A549 (cell line): ENCODE measurements at regions not wholly inside any gene's neighbourhood (a gene's known extent, or its start where the extent isn't known, plus 50 kb on each side); places are given as distances from the start of the nearest gene placed in this dataset.

Experiments used
- CBX8 ChIP-seq: fragments of 200-600 bp; sonication (generic); IDR thresholded peaks from 2 replicates; pipeline ENCODE4 v1.6.1; 2016
- CEBPB ChIP-seq, 2 experiments: fragments of >200 bp in 1 of 2; sonication (Bioruptor Twin) in 1 of 2; formaldehyde crosslinking in 1 of 2; IDR thresholded peaks; 2 replicates each; pipeline ENCODE4 v1.6.1; 2012 to 2016
- CTCF ChIP-seq: fragments of >200 bp; sonication (Bioruptor Twin); formaldehyde crosslinking; IDR thresholded peaks from 3 replicates; pipeline ENCODE4 v1.5.1; 2016
- EP300 ChIP-seq, 2 experiments: fragments of >200 bp; sonication (Bioruptor Twin); formaldehyde crosslinking; IDR thresholded peaks; 2 replicates in 1 of 2; 3 replicates in 1 of 2; pipeline ENCODE4 v1.6.1; 2016 to 2017
- JUNB ChIP-seq: fragments of >200 bp; sonication (Bioruptor Twin); formaldehyde crosslinking; IDR thresholded peaks from 2 replicates; pipeline ENCODE4 v1.6.1; 2016
- POLR2A ChIP-seq: IDR thresholded peaks from 2 replicates; pipeline ENCODE4 v1.6.1; 2012; ENCODE audit warnings: mild to moderate bottlenecking, low read length
- POLR2AphosphoS2 ChIP-seq: conservative IDR thresholded peaks from 2 replicates; pipeline ENCODE4 v1.6.1; 2012; ENCODE audit warnings: low read length, improper control_type of control experiment, inconsistent platforms
- SMC3 ChIP-seq: fragments of >200 bp; sonication (Bioruptor Twin); formaldehyde crosslinking; IDR thresholded peaks from 3 replicates; pipeline ENCODE4 v1.6.1; 2018; ENCODE audit warnings: inconsistent platforms

GRCh38 chrX:9241427-9241826 lies 207.5 kb upstream of the FAM9B start:
- TF ChIP-seq POLR2A (no peak), JUNB (no peak), SMC3 (no peak), POLR2AphosphoS2 (no peak), CTCF (no peak), EP300 (IDR thresholded peaks at IDR 0.05) (no peak), CBX8 (no peak), CEBPB (IDR thresholded peaks at IDR 0.05) (no peak)
